ENCODE measurements at regions not wholly inside any gene's neighbourhood (a gene's known extent, or its start where the extent isn't known, plus 50 kb on each side); places are given as distances from the start of the nearest gene placed in this dataset.

DNA sequence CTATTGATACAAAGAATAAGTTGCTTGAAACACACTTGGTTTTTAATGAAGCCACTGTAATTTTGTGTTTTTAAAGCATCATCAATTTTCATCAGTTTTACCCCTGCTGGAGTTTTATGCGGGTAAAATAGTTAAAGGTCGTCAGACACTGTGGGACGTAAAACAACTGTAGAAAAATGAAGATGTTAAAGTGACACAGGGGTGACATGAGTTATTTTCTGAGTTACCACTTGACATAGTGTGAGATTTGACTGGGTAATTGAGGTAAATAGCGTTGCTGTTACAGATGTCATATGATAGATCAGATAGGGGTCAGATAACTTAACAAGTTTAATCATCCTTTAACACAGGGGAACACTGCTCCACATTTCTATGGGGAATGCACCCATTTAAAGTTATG is 297.6 kb downstream of the CHL1 start:
- DNase-seq (ENCODE audit: low read depth, low spot score), result no peak
- ChIA-PET POLR2A (no interaction called here), CTCF (no interaction called here)
- no peaks in the 10 kb centered on the region for H3K9me3 ChIP-seq (ENCODE audit: control insufficient read depth, insufficient read depth, low read length)
- TF ChIP-seq, protein P1, sequence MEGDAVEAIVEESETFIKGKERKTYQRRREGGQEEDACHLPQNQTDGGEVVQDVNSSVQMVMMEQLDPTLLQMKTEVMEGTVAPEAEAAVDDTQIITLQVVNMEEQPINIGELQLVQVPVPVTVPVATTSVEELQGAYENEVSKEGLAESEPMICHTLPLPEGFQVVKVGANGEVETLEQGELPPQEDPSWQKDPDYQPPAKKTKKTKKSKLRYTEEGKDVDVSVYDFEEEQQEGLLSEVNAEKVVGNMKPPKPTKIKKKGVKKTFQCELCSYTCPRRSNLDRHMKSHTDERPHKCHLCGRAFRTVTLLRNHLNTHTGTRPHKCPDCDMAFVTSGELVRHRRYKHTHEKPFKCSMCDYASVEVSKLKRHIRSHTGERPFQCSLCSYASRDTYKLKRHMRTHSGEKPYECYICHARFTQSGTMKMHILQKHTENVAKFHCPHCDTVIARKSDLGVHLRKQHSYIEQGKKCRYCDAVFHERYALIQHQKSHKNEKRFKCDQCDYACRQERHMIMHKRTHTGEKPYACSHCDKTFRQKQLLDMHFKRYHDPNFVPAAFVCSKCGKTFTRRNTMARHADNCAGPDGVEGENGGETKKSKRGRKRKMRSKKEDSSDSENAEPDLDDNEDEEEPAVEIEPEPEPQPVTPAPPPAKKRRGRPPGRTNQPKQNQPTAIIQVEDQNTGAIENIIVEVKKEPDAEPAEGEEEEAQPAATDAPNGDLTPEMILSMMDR (IDR thresholded peaks at IDR 0.05; ENCODE audit: low read depth, low read length), result no peak
- H3K4me3 ChIP-seq (ENCODE audit: low read depth, low read length), result no peak overlapping the region
- no peaks in the 10 kb centered on the region for H3K27me3 ChIP-seq (ENCODE audit: control insufficient read depth, insufficient read depth, low read length)
- no peak overlapping the region for H3K27ac ChIP-seq (ENCODE audit: low read depth, low read length)

- ChIA-PET CTCF (no interaction called here), POLR2A (no interaction called here)
- no peaks in the 10 kb centered on the region for H3K9me3 ChIP-seq (ENCODE audit: control insufficient read depth, insufficient read depth, low read length)
- H3K27me3 ChIP-seq (ENCODE audit: control insufficient read depth, insufficient read depth, low read length), result no peaks in the 10 kb centered on the region
- no peak overlapping the region for H3K27ac ChIP-seq (ENCODE audit: low read depth, low read length)
- H3K4me3 ChIP-seq (ENCODE audit: low read depth, low read length), result no peak overlapping the region
- DNase-seq (ENCODE audit: low read depth, low spot score), result no peak
- TF ChIP-seq, protein P1 (IDR thresholded peaks at IDR 0.05; ENCODE audit: low read depth, low read length), result no peak
These were observed 301.9 kb downstream of the CHL1 start for GRCh38 chr3:498487-498886.

DNA sequence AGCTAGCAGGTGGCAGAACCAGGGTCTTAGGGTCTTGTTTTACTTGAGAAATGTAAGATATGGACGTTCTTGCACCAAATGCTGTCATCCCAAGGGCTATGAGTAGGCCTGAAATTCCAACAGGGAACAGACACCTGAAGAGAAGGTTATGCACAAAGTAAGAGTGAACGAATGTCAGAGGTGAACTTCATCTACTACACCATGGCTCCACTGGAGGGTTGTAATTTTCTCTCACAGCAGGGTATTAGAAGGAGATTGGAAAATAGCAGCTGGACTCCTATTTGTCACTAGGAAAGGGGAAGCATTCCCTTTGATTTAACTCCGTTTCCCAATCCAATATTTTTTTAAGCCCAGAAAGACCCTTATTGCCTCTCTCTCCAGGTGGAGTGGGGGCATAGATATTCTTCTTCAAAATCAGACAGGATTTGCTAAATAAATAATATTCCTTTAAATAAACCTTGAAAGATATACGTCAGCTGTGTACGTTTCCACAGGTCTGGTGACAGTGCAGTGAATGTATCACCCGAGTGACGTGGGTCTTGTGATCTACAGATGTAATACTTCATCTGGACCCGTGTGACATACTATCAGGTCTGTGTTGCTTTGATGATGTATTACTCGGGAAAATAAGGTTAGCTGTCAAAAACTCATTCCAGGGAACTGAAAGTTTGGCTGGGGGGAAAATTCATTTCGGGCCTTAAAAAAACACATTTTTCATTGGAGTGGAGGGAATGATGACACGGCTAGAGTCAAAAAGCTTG is 302.6 kb downstream of the CHL1 start:
- DNase-seq (ENCODE audit: low read depth, low spot score), result no peak
- H3K27ac ChIP-seq (ENCODE audit: low read depth, low read length), result no peak overlapping the region
- no peak overlapping the region for H3K4me3 ChIP-seq (ENCODE audit: low read depth, low read length)
- TF ChIP-seq, protein P1 (IDR thresholded peaks at IDR 0.05; ENCODE audit: low read depth, low read length), result no peak
- ChIA-PET POLR2A (no interaction called here), CTCF (no interaction called here)
- H3K9me3 ChIP-seq (ENCODE audit: control insufficient read depth, insufficient read depth, low read length), result no peaks in the 10 kb centered on the region
- no peaks in the 10 kb centered on the region for H3K27me3 ChIP-seq (ENCODE audit: control insufficient read depth, insufficient read depth, low read length)

GRCh38 chr3:502486-502885 is 305.9 kb downstream of the CHL1 start:
- Histone ChIP-seq H3K27ac (ENCODE audit: low read depth, low read length) (no peak overlapping the region), H3K4me3 (ENCODE audit: low read depth, low read length) (no peak overlapping the region), H3K9me3 (ENCODE audit: control insufficient read depth, insufficient read depth, low read length) (no peaks in the 10 kb centered on the region), H3K27me3 (ENCODE audit: control insufficient read depth, insufficient read depth, low read length) (no peaks in the 10 kb centered on the region)
- CTCF ChIA-PET, result no interaction called here
- TF ChIP-seq, protein P1 (IDR thresholded peaks at IDR 0.05; ENCODE audit: low read depth, low read length), result no peak
- DNase-seq (ENCODE audit: low read depth, low spot score), result no peak
- POLR2A ChIA-PET, result no interaction called here

GRCh38 chr3:513301-513700 is 316.7 kb downstream of the CHL1 start:
- Histone ChIP-seq H3K27ac (ENCODE audit: low read depth, low read length) (no peak overlapping the region), H3K4me3 (ENCODE audit: low read depth, low read length) (no peak overlapping the region), H3K9me3 (ENCODE audit: control insufficient read depth, insufficient read depth, low read length) (no peaks in the 10 kb centered on the region; the same call in 1 of the 2 replicates), H3K27me3 (ENCODE audit: control insufficient read depth, insufficient read depth, low read length) (no peaks in the 10 kb centered on the region)
- TF ChIP-seq, protein P1 (IDR thresholded peaks at IDR 0.05; ENCODE audit: low read depth, low read length), result no peak
- no peak for DNase-seq (ENCODE audit: low read depth, low spot score)
- POLR2A ChIA-PET, result no interaction called here
- CTCF ChIA-PET, result no interaction called here
